GM18511 (cell line): ENCODE measurements at regions not wholly inside any gene's neighbourhood (a gene's known extent, or its start where the extent isn't known, plus 50 kb on each side); places are given as distances from the start of the nearest gene placed in this dataset.
"Not testable (repeated sequence)": the region's sequence is repeated elsewhere in the genome, so short reads cannot be mapped to it uniquely, and the experiment has no call there.

Experiments
- ATAC-seq: cut with Tn5 transposase; IDR thresholded peaks from one replicate; pipeline ENCODE4 v1.9.1; 2021; ENCODE audit warnings: mild to moderate bottlenecking, moderate library complexity; ENCODE audit not compliant: unreplicated experiment

DNA sequence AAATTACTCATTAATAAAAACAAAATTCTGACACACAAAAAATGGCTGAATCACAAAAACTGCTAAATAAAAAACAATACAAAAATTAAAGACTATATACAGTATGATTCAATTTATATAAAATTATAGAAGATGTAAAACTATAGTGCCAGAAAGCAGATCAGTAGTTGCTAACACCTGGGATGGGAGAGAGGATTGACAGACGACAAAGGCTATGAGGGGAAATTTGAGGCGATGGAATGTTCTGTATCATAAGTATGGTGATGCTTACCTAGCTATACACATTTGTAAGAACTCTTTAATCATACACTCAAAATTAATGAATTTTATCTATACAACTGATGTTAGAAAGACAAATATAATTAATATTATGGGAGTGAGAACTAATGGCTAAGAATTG lies 247.9 kb upstream of the GJE1 start:
- no peak for ATAC-seq

DNA sequence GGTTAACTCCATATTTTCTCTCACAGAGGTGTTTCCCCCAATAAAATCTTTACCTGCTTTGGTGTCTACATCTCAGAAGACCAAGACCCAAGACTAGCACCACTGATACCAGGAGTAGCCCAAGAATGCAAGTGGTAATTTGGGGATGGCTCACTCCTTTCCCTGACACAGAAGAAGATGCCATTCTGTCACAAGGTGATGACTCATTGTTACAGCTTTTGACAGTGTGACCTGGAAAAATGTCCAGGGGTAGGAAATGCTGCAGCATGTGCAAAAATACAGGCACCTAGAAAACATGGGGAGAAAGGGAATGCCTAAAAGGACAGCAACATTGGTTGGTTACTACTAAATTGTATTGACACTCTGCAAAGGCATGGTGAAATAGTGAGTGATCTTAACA lies 254.0 kb upstream of the GJE1 start:
- ATAC-seq = no peak

DNA sequence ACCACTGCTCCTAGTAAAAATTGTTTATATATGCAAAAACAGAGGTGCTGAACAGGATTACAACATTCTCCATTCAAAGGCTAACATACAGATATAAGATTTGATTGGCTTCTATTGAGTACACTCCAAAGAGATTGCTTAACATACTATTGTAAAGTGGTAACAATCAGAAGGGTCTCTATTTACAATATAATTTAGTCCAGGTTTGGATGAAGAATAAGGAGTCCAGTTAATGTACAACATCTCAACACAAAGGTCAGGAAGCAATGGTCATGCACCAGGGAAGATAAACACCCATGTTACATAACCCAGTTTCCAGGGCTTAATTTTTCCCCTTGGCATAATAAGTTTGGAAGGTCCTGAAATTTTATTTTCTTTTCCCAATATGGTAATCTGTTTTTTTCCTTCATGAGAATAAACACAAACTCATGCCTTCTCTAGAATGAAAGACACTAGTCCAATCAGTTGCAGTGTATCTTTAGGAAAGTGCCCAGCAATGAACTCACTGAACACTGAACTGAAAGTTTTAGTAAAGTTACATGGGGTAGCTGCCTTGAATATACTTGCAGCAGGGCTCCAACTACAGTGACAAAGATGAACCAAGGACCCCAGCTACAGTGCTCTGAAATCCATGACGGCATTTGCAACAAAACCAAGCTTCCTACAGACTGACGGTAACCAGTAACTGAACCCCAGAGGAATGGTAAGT lies 255.3 kb upstream of the GJE1 start:
- ATAC-seq = no peak

DNA sequence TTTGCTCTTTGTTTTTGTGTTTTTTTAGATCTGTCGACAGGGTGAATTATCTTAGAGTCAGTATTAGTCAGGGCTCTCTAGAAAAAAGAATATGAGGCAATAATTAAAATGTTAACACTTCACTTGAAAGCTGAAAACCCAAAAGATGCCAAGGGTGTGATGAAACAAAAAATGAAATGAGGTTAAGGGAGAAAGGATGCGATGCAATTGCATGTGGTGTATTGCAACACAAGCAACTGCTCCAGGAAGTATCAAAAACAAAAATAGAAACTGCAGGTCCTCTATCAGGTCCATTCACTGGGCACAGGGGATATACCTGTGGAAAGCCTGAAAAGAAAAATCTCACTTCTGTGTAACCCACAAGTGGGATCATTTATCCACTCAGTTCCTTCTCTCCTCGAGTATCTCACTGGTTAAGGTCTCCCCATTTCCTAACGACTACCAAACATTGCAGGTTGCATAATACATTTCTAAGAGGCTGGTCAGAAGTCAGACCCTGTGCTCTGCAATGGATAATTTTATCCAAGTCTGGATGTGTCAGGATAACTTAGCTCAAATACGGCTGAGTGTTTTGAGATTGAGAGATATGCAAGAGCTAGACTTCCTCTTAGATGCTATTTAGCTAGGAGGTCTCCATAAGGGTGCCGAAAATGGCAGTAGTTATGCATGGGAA lies 257.7 kb upstream of the GJE1 start:
- no peak for ATAC-seq

DNA sequence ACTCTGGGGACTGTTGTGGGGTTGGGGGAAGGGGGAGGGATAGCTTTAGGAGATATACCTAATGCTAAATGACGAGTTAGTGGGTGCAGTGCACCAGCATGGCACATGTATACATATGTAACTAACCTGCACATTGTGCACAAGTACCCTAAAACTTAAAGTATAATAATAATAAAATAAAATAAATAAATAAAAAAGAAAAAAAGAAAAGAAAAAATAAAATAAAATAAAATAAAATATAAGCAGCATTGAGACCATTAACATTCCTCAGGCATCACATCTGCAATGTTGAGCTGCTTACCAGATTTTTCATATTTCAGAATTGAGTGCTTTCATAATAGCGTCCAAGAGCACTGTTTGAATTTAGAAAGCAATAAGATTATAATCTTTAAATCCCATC lies 263.2 kb upstream of the GJE1 start:
- ATAC-seq = not testable (repeated sequence)

DNA sequence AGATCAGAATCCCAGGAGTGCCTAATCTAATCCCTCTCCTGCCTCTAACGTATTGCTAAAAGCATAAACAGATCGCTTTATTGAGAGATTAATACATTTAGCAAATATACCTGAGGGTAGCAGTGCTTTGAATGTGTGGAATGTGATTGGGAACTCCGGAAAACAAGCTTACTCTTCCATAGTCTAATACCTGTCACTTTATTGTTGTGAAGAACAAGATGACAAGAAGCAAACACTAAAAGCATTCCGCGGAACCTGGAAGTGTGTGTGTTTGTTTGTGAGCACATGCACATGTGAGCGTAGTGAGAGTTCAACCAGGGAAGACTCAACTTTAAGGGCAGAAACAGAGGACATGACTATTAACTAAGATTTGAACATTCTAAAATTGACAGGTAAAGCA lies 265.0 kb upstream of the GJE1 start:
- ATAC-seq = no peak

DNA sequence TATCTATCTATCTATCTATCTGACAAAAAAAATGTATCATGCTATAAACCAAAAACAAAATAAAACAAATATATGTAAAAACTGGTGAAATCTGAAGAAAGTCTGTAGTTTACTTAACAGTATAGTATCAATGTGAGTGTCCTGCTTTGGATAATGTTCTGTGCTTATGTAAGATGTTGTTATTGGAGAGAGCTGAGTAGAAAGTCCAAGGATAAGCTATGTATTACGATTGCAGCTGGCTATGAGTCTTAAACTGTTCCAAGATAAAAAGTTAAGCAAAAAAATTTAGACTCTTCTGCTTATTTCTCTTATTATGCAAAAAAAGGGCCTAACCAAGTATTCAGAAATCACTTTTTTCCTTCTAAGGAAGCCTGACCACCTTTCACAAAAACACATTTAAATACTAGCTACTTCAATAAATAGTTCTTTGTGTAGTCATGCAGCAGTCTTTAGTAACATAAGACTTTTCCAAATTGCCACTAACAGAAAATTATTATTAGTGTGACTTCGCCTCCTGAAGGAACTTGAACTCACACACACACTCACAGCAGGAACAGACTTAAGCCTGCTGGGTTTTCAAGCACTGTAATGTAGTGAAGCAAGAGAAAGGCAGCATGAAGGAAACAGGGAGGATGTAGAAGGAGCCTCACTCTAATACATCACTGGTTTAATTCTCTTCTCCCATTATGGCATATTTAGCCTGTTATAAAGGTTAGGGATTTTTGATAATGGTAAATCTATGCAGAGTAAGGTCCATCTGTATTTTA lies 265.8 kb upstream of the GJE1 start:
- ATAC-seq = no peak

DNA sequence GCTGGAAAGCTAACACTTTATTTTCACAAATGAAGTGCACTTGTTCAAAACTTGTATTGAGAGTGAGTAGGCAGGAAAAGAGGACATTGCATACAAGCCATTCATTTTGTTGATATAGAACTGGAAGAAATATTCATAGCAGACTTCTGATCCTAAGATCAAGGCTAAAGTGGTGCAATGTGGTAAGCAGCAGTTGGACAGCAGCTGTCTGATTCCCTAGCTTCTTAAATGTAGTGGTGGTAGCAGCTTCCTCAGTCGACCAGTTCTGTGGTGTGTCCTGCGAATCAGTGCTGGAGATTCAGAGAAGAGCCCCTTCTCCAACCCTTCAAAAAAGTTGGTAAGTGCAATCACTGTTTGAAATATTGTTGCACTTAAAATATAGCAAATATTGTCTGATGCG lies 281.7 kb upstream of the GJE1 start:
- ATAC-seq = no peak

DNA sequence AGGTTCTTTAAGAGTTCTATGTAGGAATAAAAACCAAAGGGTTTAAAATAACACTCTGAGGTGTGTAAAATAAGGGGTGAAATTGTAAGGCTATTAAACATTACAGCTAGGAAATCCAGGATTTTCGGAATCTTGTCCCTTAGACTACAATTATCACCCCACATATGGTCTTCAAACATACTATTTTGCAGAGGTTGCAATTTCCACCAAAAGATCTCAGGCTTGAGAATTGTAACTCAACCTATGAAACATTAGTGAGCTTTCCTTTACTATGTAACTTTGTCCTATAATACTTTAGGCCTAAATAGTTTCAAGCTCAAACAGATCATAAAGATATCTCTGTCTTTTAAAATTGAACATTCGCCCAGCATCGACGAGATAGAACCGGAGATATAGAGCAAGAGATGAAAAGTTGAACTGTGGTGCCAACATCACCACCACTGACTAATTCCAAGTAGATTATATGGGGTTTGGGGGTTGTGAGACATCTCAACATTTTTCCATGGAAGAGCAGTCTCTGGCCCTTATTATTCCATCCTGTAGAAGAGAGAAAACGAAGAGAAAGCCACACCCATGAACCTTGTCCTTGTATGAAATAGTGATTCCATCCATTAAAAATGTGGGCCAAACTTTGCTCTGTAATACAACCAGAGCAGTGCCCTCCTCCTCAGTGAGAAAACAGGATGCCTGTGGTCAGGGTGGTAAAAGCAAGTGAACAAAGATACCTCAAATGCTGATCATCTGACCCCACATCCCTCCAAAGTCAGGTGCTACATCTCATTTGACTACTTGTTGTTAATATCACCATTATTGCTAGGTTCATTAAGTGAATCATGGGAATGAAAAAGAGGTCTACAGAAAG lies 284.5 kb upstream of the GJE1 start:
- ATAC-seq = no peak

DNA sequence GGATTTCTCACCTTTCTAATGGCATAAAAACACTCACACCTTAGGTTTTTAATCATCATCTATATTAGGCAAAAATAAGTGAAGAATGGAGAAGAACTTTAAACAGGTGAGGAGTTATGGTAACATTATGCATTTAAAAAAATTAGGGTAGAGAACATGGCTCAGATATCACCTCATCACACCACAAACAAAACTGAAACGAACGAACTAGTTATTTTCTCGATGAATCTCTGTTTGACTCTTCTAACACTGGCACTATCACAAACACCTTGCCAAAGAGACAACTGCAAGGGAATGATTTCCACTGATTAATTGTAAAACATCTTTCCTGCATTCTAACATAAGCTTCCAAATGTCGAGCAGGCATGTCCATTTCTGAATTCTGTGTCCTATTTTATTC lies 286.1 kb upstream of the GJE1 start:
- ATAC-seq = no peak

DNA sequence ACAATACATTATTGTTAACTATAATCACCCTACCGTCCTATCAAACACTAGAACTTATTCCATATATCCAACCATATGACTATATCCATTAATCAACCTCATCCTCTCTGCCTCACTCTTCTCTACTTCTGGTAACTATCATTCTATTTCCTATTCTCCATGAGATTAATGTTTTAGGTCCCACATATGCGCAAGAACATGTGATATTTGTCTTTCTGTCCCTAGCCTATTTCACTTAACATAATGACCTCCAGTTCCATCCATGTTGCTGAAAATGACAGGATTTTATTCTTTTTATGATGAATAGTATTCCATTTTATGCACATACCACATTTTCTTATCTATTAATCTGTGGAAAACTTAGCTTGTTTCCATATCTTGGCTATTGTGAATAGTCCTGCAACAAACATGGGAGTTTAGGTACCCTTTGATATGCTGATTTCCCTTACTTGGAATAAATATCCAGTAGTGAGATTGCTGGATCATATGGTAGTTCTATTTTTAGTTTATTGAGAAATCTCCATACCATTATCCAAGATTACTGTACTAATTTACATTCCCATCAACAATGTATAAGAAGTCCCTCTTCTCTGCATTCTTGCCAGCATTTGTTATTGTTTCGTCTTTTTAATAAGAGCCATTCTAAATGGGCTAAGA lies 289.4 kb upstream of the GJE1 start:
- no peak for ATAC-seq

DNA sequence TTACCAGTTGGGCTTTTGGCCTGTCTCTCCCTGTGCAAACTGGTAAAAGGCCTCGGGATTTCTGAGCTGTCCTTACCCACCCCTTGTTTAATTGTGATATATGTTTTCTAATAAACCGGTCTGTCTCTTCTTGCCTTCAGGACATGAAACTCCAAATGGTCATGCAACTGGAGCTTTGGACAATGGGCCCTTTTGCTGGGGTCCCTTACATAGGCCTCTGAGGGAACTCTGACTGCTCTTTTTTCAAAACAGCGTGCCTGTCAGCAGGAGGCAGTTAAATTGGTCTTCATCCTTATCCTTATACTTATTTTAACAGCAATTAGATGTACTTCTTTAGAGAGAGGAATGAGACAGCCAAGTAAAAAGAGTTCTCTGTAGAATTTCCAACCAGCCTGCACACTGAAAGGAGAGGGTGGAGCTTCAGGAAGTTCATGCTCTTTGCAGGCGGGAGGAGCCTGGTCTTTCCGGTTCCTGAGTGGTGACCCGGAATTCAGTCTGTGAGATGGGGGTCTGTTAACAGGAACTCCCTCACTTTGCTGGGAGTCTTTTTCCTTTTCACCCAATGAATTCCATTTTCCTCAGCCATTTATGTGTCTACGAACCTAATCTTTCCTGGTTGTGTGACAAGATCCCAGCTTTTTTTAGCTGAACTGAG lies 299.6 kb upstream of the GJE1 start:
- no peak for ATAC-seq

DNA sequence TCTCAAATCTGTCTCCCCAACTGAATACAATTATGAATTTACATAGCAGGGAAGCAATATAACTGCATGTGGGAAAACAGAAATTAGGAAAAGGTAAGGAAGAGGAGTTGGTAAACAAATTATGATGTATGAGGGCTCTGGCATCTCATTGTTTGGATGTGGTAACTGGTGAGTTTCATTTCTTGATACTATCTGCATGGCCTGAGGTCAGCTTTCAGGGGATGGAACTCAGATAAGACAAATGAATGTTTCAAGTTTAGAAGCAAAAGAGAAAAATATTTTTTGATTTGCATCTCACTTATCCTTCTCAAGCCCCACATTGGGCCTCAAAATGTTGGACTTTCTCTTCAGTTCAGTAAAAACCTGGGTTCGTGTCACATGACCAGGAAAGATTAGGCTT lies 302.2 kb upstream of the GJE1 start:
- no peak for ATAC-seq

DNA sequence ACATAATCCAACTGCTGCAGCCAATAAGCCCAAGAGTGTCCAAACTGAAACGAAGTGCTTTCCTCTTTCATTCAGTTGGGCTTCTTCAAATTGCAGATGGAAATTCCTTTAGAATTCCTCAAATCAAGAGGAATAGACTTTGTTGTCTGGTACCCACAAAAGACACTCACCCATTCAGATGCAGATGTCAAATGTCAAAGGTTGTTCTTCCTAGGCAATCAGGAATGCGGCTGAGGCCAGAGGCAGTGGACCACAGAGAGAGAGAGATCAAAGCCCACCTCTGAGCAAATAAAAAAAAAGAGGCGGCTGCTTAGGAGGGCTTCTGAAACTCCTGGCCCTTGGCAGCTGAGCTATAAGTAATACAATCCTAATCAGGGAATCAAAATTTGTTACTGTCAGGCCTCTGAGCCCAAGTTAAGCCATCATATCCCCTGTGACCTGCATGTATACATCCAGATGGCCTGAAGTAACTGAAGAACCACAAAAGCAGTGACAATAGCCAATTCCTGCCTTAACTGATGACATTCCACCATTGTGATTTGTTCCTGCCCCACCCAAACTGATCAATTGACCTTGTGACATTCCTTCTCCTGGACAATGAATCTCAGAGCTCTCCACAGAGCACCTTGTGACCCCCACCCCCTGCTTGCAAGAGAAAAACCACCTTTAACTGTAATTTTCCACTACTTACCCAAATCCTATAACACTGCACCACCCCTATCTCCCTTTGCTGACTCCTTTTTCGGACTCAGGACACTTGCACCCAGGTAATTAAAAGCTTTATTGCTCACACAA lies 303.0 kb upstream of the GJE1 start:
- no peak for ATAC-seq

DNA sequence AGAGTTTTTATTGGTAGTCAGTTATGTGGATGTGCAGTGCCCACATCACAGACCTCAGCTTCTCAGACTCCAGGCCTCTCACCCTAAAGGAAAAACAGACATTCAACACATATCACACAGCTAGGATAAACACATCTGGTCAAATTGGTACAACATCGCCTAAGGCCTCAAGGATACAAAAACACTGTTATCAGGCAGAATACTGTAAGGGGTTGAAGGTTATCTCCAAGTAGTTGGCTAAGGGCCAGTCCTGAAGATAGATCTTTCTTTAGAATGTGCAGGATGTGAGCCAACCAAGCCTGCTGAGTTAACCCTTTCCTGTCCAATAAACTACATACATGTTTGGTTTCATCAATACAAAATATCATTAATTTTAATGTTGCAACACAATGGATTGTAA lies 308.4 kb upstream of the GJE1 start:
- no peak for ATAC-seq

DNA sequence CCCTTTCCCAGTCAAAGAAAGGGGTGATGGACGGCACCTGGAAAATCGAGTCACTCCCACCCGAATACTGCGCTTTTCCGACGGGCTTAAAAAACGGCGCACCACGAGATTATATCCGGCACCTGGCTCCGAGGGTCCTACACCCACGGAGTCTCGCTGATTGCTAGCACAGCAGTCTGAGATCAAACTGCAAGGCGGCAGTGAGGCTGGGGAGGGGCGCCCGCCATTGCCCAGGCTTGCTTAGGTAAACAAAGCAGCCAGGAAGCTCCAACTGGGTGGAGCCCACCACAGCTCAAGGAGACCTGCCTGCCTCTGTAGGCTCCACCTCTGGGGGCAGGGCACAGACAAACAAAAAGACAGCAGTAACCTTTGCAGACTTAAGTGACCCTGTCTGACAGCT lies 317.7 kb upstream of the GJE1 start:
- not testable (repeated sequence) for ATAC-seq

DNA sequence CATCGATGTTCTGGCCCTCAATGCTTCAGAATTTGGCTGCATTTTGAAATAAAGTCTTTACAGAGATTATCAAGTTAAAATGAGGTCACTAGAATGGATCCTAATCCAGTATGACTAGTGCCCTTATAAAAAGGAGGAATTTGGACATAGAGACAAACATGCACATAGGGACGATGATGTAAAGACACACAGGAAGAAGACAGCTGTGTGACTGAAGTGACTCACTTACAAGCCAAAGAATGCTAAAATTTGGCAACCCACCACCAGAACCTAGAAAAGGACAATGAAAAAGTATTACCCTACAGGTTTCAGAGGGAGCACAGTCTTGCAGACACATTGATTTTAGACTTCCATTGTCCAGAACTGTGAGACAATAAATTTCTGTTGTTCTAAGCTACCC lies 322.8 kb upstream of the GJE1 start:
- no peak for ATAC-seq

DNA sequence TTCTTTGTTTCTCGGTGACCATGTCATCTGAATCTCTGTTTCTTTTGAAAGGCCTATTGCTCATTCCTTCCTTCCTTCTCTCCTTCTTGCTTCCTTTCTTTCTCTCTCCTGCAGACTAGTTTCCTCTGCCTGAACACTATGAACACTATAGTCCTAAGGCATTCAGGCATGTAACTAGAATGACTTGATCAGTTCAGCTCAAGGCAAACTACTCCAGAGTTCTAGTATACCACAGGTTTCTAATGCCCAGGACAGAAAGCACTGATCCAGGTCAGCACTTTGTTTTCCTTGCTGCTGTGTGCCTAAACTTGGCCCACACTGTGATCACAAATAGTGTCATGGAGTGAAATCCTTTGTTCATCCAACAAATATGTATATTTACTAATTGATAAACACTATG lies 324.1 kb upstream of the GJE1 start:
- no peak for ATAC-seq

DNA sequence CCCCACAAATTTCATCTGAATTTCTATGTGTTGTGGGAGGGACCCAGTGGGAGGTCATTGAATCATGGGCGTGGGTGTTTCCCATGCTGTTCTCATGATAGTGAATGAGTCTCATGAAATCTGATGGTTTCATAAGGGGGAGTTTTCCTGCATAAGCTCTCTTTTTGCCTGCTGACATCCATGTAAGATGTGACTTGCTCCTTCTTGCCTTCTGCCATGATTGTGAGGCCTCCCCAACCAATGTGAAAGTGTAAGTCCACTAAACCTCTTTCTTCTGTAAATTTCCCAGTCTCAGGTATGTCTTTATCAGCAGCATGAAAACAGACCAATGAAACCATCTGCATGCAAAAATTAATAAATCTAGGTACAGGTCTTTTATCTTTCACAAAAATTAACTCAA lies 331.8 kb upstream of the GJE1 start:
- ATAC-seq = not testable (repeated sequence)
